Lower lobe of right lung (tissue), 2 donors: ENCODE measurements at regions not wholly inside any gene's neighbourhood (a gene's known extent, or its start where the extent isn't known, plus 50 kb on each side); places are given as distances from the start of the nearest gene placed in this dataset.

ENCODE experiments used
- ATAC-seq, 2 donors: fragments of 200-7000 bp; cut with Tn5 transposase; one replicate each; pipeline ENCODE4 v1.9.1; 2020 to 2022; ENCODE audit warnings: mild to moderate bottlenecking in 2 of 2, moderate library complexity in 2 of 2
- DNase-seq: peaks from one replicate; pipeline ENCODE4 v3.0.0-alpha.2; 2020
- H3K27ac ChIP-seq: fragments of 200-600 bp; one replicate; pipeline ENCODE4 v1.8.0; 2022
- H3K27me3 ChIP-seq: fragments of 200-600 bp; one replicate; pipeline ENCODE4 v1.8.0; 2022; ENCODE audit warnings: low read depth
- H3K36me3 ChIP-seq: fragments of 200-600 bp; one replicate; pipeline ENCODE4 v1.8.0; 2022; ENCODE audit warnings: mild to moderate bottlenecking
- H3K4me1 ChIP-seq: fragments of 200-600 bp; one replicate; pipeline ENCODE4 v1.8.0; 2022
- H3K4me3 ChIP-seq: fragments of 200-600 bp; one replicate; pipeline ENCODE4 v1.8.0; 2022; ENCODE audit warnings: mild to moderate bottlenecking
- H3K9me3 ChIP-seq: fragments of 200-600 bp; one replicate; pipeline ENCODE4 v1.8.0; 2022
- CTCF ChIP-seq: fragments of 200-600 bp; IDR thresholded peaks from one replicate; pipeline ENCODE4 v1.8.0; 2022; ENCODE audit warnings: antibody characterized with exemption, mild to moderate bottlenecking
- intact Hi-C: fragments of 100-400 bp; cut with DNase I; formaldehyde crosslinking; loops from one replicate; pipeline ENCODE4 v1.11.0; 2022
- donor health status: DM: no; HTN: yes; CAD: no; lungs with severe emphysema.

- intact Hi-C loops: no loop called here
- peaks cover 62% of the 10 kb centered on the region for H3K4me1 ChIP-seq
Measured at GRCh38 chr7:131000389-131000788, 266.4 kb upstream of the KLF14 start.

GRCh38 chr7:131000873-131001272, 266.9 kb upstream of the KLF14 start:
- intact Hi-C loops: no loop called here
- Histone ChIP-seq H3K27ac (no peak overlapping the region), H3K36me3 (peaks cover 17% of the 10 kb centered on the region), H3K27me3 (no peaks in the 10 kb centered on the region), H3K9me3 (peaks cover 9% of the 10 kb centered on the region), H3K4me1 (peaks cover 58% of the 10 kb centered on the region), H3K4me3 (no peak overlapping the region)
- ATAC-seq (no peak), DNase-seq (no peak)
- no peak for TF ChIP-seq CTCF

More at GRCh38 chr7:131000389-131000788, 266.4 kb upstream of the KLF14 start:
- H3K27me3 ChIP-seq: no peaks in the 10 kb centered on the region
- H3K9me3 ChIP-seq: peaks cover 9% of the 10 kb centered on the region
- H3K27ac ChIP-seq: no peak overlapping the region
- H3K4me3 ChIP-seq: no peak overlapping the region
- peaks cover 17% of the 10 kb centered on the region for H3K36me3 ChIP-seq
- DNase-seq: no peak
- ATAC-seq: no peak
- no peak for TF ChIP-seq CTCF

GRCh38 chr7:131002600-131002999, 268.6 kb upstream of the KLF14 start:
- intact Hi-C loops: no loop called here
- H3K4me3 ChIP-seq: no peak overlapping the region
- peaks cover 17% of the 10 kb centered on the region for H3K36me3 ChIP-seq
- H3K27ac ChIP-seq: no peak overlapping the region
- H3K27me3 ChIP-seq: no peaks in the 10 kb centered on the region
- H3K9me3 ChIP-seq: peaks cover 9% of the 10 kb centered on the region
- no peak for TF ChIP-seq CTCF
- DNase-seq: no peak
- H3K4me1 ChIP-seq: peaks cover 48% of the 10 kb centered on the region
- no peak for ATAC-seq

GRCh38 chr7:131003634-131004033, 269.6 kb upstream of the KLF14 start:
- Histone ChIP-seq H3K27ac (no peak overlapping the region), H3K4me1 (peaks cover 48% of the 10 kb centered on the region), H3K36me3 (peaks cover 17% of the 10 kb centered on the region), H3K9me3 (peaks cover 9% of the 10 kb centered on the region), H3K4me3 (no peak overlapping the region), H3K27me3 (no peaks in the 10 kb centered on the region)
- DNase-seq: no peak
- no peak for ATAC-seq
- no peak for TF ChIP-seq CTCF
- intact Hi-C loops: no loop called here

- Histone ChIP-seq H3K27ac (no peak overlapping the region), H3K9me3 (peaks cover 9% of the 10 kb centered on the region), H3K4me3 (no peak overlapping the region), H3K4me1 (peaks cover 48% of the 10 kb centered on the region), H3K27me3 (no peaks in the 10 kb centered on the region), H3K36me3 (peaks cover 17% of the 10 kb centered on the region)
- no peak for TF ChIP-seq CTCF
- DNase-seq (no peak), ATAC-seq (peak in 1 of 2 donors; percentile 63)
- intact Hi-C loops: no loop called here
Measured at GRCh38 chr7:131004371-131004770, 270.4 kb upstream of the KLF14 start.
